ENCODE measurements at regions not wholly inside any gene's neighbourhood (a gene's known extent, or its start where the extent isn't known, plus 50 kb on each side); places are given as distances from the start of the nearest gene placed in this dataset.

DNA sequence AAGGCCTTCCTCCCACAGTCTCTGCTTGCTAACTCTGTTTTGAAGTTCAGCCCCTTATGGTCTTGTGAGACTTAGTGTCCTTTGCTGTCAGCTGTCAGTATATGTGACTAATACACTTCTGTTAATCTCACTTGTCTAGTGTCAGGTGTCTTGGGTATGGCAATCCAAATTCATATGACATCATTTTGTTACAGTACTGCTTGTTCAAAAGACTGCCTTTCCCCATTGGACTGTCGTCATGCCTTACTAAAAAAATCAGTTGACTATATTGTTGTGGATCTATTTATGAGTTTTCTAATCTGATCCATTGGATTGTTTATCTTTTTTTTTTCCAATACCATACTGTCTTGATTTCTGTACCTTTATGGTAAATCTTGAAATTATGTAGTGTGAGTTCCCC lies 611.4 kb upstream of the HS6ST1 start:
- FAIRE-seq, result no peak
- ChIA-PET CTCF (ENCODE audit: low intra/inter-chr PET ratio) (no interaction called here), POLR2A (no interaction called here)
- no peak overlapping the region for H2AFZ ChIP-seq (ENCODE audit: low read depth, low read length)
- no peak for DNase-seq (ENCODE audit: extremely low read depth in 1 of 4, low spot score in 3 of 4)
- in situ Hi-C loops (cut with MboI), result no loop called here
- no peak overlapping the region for H3K4me2 ChIP-seq (ENCODE audit: insufficient read depth, low read length)
- H3K9me1 ChIP-seq (ENCODE audit: control insufficient read depth, insufficient read depth, low read length), result no peaks in the 10 kb centered on the region
- H3K27me3 ChIP-seq (ENCODE audit: control insufficient read depth in 2 of 2, insufficient read depth in 2 of 2, low read length in 2 of 2), result no peaks in the 10 kb centered on the region; a peak in 1 of 5 replicates
- no peak; the same call in 2 of the 3 replicates for ATAC-seq
- H3K79me2 ChIP-seq (ENCODE audit: control insufficient read depth, insufficient read depth, low read length), result no peaks in the 10 kb centered on the region
- TF ChIP-seq MEIS2 (IDR thresholded peaks at IDR 0.05; ENCODE audit: partially characterized antibody), result peak; percentile 13
- TF ChIP-seq, protein P1, sequence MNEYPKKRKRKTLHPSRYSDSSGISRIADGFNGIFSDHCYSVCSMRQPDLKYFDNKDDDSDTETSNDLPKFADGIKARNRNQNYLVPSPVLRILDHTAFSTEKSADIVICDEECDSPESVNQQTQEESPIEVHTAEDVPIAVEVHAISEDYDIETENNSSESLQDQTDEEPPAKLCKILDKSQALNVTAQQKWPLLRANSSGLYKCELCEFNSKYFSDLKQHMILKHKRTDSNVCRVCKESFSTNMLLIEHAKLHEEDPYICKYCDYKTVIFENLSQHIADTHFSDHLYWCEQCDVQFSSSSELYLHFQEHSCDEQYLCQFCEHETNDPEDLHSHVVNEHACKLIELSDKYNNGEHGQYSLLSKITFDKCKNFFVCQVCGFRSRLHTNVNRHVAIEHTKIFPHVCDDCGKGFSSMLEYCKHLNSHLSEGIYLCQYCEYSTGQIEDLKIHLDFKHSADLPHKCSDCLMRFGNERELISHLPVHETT (CRISPR knock-in tag; conservative IDR thresholded peaks at IDR 0.05 in 1 of 2, IDR thresholded peaks at IDR 0.05 in 1 of 2), result no peak
- no peak overlapping the region for H3K9ac ChIP-seq (ENCODE audit: insufficient read depth in 1 of 2, low read depth in 2 of 2, low read length in 2 of 2)
- H3K36me3 ChIP-seq (ENCODE audit: control insufficient read depth, insufficient read depth, low read length), result no peaks in the 10 kb centered on the region
- intact Hi-C loops (cut with micrococcal nuclease), result no loop called here
- H3K27ac ChIP-seq (ENCODE audit: extremely low read depth, low read depth, low read length), result no peak overlapping the region
- BruUV-seq (replicated peaks), result no TSS peak
- 0% methylated on average over 1 of the region's 1 CpG for WGBS (ENCODE audit: insufficient coverage, low coverage, missing lambda C conversion rate)
- no peaks in the 10 kb centered on the region for H4K20me1 ChIP-seq (replicated peaks; ENCODE audit: control insufficient read depth, insufficient read depth, low read length)
- no peaks in the 10 kb centered on the region; a peak in 1 of 5 replicates for H3K4me1 ChIP-seq (replicated peaks in 1 of 2; ENCODE audit: control insufficient read depth in 2 of 2, insufficient read depth in 2 of 2, low read length in 2 of 2)
- no peak overlapping the region for H3K4me3 ChIP-seq
- H3K9me3 ChIP-seq (replicated peaks; ENCODE audit: control insufficient read depth, insufficient read depth, low read depth, low read length), result no peaks in the 10 kb centered on the region

DNA sequence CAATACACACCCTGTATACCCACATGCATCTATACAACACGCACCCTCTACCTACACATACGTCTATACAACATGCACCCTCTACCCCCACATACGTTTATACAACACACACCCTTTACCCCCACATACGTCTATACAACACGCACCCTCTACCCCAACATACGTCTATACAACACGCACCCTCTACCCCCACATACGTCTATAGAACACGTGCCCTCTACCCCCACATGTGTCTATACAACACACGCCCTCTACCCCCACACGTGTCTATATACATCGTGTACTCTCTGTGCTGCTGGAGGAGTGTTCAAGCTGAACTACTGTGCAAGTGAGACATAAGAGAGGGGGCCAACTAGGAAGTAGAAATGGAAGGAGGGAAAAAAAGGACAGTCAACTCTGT lies 621.7 kb upstream of the HS6ST1 start:
- Histone ChIP-seq H3K4me2 (ENCODE audit: insufficient read depth, low read length) (no peak overlapping the region), H3K4me1 (replicated peaks in 1 of 2; ENCODE audit: control insufficient read depth in 2 of 2, insufficient read depth in 2 of 2, low read length in 2 of 2) (no peaks in the 10 kb centered on the region), H3K79me2 (ENCODE audit: control insufficient read depth, insufficient read depth, low read length) (no peaks in the 10 kb centered on the region), H3K9me1 (ENCODE audit: control insufficient read depth, insufficient read depth, low read length) (no peaks in the 10 kb centered on the region), H3K9me3 (replicated peaks; ENCODE audit: control insufficient read depth, insufficient read depth, low read depth, low read length) (no peaks in the 10 kb centered on the region), H3K27ac (ENCODE audit: extremely low read depth, low read depth, low read length) (no peak overlapping the region), H3K4me3 (no peak overlapping the region), H4K20me1 (replicated peaks; ENCODE audit: control insufficient read depth, insufficient read depth, low read length) (no peaks in the 10 kb centered on the region), H3K27me3 (ENCODE audit: control insufficient read depth in 2 of 2, insufficient read depth in 2 of 2, low read length in 2 of 2) (no peaks in the 10 kb centered on the region), H3K36me3 (ENCODE audit: control insufficient read depth, insufficient read depth, low read length) (no peaks in the 10 kb centered on the region), H2AFZ (ENCODE audit: low read depth, low read length) (no peak overlapping the region), H3K9ac (ENCODE audit: insufficient read depth in 1 of 2, low read depth in 2 of 2, low read length in 2 of 2) (no peak overlapping the region)
- no peak for DNase-seq (ENCODE audit: extremely low read depth in 1 of 4, low spot score in 3 of 4)
- FAIRE-seq, result no peak
- no peak for ATAC-seq
- no TSS peak for BruUV-seq (replicated peaks)
- ChIA-PET POLR2A (interaction anchor here (0.6 kb wide), 1 partner anchor 298 kb away, joined by 3 read pairs; no protein-coding TSS in a partner anchor), CTCF (ENCODE audit: low intra/inter-chr PET ratio) (no interaction called here)
- WGBS (ENCODE audit: insufficient coverage, low coverage, missing lambda C conversion rate), result under 1% methylated on average over 12 of the region's 12 CpGs
- in situ Hi-C loops (cut with MboI), result no loop called here
- intact Hi-C loops (cut with micrococcal nuclease), result no loop called here
- TF ChIP-seq SREBF1 (IDR thresholded peaks at IDR 0.05; ENCODE audit: borderline replicate concordance, low read depth, low read length) (no peak), HDGF (IDR thresholded peaks at IDR 0.05) (no peak), EP400 (IDR thresholded peaks at IDR 0.05) (no peak), POLR2B (IDR thresholded peaks at IDR 0.05; ENCODE audit: low read depth, partially characterized antibody) (no peak)
- TF ChIP-seq, protein P2, sequence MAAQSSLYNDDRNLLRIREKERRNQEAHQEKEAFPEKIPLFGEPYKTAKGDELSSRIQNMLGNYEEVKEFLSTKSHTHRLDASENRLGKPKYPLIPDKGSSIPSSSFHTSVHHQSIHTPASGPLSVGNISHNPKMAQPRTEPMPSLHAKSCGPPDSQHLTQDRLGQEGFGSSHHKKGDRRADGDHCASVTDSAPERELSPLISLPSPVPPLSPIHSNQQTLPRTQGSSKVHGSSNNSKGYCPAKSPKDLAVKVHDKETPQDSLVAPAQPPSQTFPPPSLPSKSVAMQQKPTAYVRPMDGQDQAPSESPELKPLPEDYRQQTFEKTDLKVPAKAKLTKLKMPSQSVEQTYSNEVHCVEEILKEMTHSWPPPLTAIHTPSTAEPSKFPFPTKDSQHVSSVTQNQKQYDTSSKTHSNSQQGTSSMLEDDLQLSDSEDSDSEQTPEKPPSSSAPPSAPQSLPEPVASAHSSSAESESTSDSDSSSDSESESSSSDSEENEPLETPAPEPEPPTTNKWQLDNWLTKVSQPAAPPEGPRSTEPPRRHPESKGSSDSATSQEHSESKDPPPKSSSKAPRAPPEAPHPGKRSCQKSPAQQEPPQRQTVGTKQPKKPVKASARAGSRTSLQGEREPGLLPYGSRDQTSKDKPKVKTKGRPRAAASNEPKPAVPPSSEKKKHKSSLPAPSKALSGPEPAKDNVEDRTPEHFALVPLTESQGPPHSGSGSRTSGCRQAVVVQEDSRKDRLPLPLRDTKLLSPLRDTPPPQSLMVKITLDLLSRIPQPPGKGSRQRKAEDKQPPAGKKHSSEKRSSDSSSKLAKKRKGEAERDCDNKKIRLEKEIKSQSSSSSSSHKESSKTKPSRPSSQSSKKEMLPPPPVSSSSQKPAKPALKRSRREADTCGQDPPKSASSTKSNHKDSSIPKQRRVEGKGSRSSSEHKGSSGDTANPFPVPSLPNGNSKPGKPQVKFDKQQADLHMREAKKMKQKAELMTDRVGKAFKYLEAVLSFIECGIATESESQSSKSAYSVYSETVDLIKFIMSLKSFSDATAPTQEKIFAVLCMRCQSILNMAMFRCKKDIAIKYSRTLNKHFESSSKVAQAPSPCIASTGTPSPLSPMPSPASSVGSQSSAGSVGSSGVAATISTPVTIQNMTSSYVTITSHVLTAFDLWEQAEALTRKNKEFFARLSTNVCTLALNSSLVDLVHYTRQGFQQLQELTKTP (IDR thresholded peaks at IDR 0.05; ENCODE audit: low read depth in 1 of 2, partially characterized antibody in 2 of 2), result no peak
- TF ChIP-seq, protein P3, sequence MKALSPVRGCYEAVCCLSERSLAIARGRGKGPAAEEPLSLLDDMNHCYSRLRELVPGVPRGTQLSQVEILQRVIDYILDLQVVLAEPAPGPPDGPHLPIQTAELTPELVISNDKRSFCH (CRISPR knock-in tag; IDR thresholded peaks at IDR 0.05), result no peak
- TF ChIP-seq, protein P3 (tag; IDR thresholded peaks at IDR 0.05), result no peak
